ENCODE measurements at regions not wholly inside any gene's neighbourhood (a gene's known extent, or its start where the extent isn't known, plus 50 kb on each side); places are given as distances from the start of the nearest gene placed in this dataset.

- TF ChIP-seq CTCF (IDR thresholded peaks at IDR 0.05): no peak
- TF ChIP-seq POLR2A (IDR thresholded peaks at IDR 0.05): no peak
- TF ChIP-seq POLR2AphosphoS5 (IDR thresholded peaks at IDR 0.05): no peak
- TF ChIP-seq EP300 (IDR thresholded peaks at IDR 0.05; ENCODE audit: low read depth): no peak
Observed at GRCh38 chr4:138788857-138789256, 226.7 kb upstream of the NOCT start.
